CD4-positive, alpha-beta T cell treated with Interleukin-1 beta for 1 hour (primary cell): ENCODE measurements at regions not wholly inside any gene's neighbourhood (a gene's known extent, or its start where the extent isn't known, plus 50 kb on each side); places are given as distances from the start of the nearest gene placed in this dataset.
"Not testable (repeated sequence)": the region's sequence is repeated elsewhere in the genome, so short reads cannot be mapped to it uniquely, and the experiment has no call there.

Experiments
- DNase-seq, 2 donors: peaks; one replicate each; pipeline ENCODE4 v3.0.0-alpha.2; 2020 to 2022

- no peak for DNase-seq
Measured at GRCh38 chr3:72033666-72034428, 248.9 kb upstream of the PROK2 start.

GRCh38 chr3:72032441-72033135 lies 247.6 kb upstream of the PROK2 start:
- DNase-seq = peak in 1 of 2 donors; percentile 7

- peak in 1 of 2 donors; percentile 57 for DNase-seq
Measured at GRCh38 chr3:72031581-72031980, 246.6 kb upstream of the PROK2 start.

- DNase-seq = not testable (repeated sequence)
Measured at GRCh38 chr3:72030296-72030695, 245.3 kb upstream of the PROK2 start.

GRCh38 chr3:72028726-72029125 lies 243.8 kb upstream of the PROK2 start:
- not testable (repeated sequence) for DNase-seq

- DNase-seq = not testable (repeated sequence)
Measured at GRCh38 chr3:72028307-72028706, 243.4 kb upstream of the PROK2 start.

- not testable (repeated sequence) for DNase-seq
Measured at GRCh38 chr3:72027728-72028127, 242.8 kb upstream of the PROK2 start.

GRCh38 chr3:72022027-72022426 lies 237.1 kb upstream of the PROK2 start:
- DNase-seq = no peak

- no peak for DNase-seq
Measured at GRCh38 chr3:72021531-72021930, 236.6 kb upstream of the PROK2 start.

- DNase-seq = no peak
Measured at GRCh38 chr3:72018343-72018984, 233.5 kb upstream of the PROK2 start.

GRCh38 chr3:72017935-72018334 lies 233.0 kb upstream of the PROK2 start:
- no peak for DNase-seq

GRCh38 chr3:72017311-72017710 lies 232.4 kb upstream of the PROK2 start:
- DNase-seq = no peak

GRCh38 chr3:72015463-72015862 lies 230.5 kb upstream of the PROK2 start:
- DNase-seq = no peak

- no peak for DNase-seq
Measured at GRCh38 chr3:72013084-72013483, 228.1 kb upstream of the PROK2 start.

- DNase-seq = no peak
Measured at GRCh38 chr3:72012363-72012762, 227.4 kb upstream of the PROK2 start.

- no peak for DNase-seq
Measured at GRCh38 chr3:72011485-72011884, 226.5 kb upstream of the PROK2 start.

GRCh38 chr3:72009851-72010443 lies 225.0 kb upstream of the PROK2 start:
- peak in 1 of 2 donors; percentile 39 for DNase-seq

- DNase-seq = peak in 1 of 2 donors; percentile 62
Measured at GRCh38 chr3:72008226-72008996, 223.5 kb upstream of the PROK2 start.

- DNase-seq = no peak
Measured at GRCh38 chr3:72006631-72007556, 221.9 kb upstream of the PROK2 start.

- DNase-seq = no peak
Measured at GRCh38 chr3:72004749-72005292, 219.9 kb upstream of the PROK2 start.

- DNase-seq = no peak
Measured at GRCh38 chr3:72003936-72004335, 219.0 kb upstream of the PROK2 start.
